A673 (cell line): ENCODE measurements at regions not wholly inside any gene's neighbourhood (a gene's known extent, or its start where the extent isn't known, plus 50 kb on each side); places are given as distances from the start of the nearest gene placed in this dataset.

ENCODE experiments used
- EZH2 ChIP-seq: fragments of 200-600 bp; sonication (generic); IDR thresholded peaks from 2 replicates; pipeline ENCODE4 v1.6.1; 2017; ENCODE audit warnings: borderline replicate concordance, low read depth, mild to moderate bottlenecking, mixed read lengths, antibody characterized with exemption, low read length; ENCODE audit not compliant: poor library complexity, severe bottlenecking
- TF ChIP-seq, protein P1 (sequence below): fragments of 300-800, 200-600 bp; sonication (generic); conservative IDR thresholded peaks from 2 replicates; pipeline ENCODE4 v1.5.1; 2017; ENCODE audit warnings: low read depth, mild to moderate bottlenecking, antibody characterized with exemption, low read length, moderate library complexity, mixed read lengths

DNA sequence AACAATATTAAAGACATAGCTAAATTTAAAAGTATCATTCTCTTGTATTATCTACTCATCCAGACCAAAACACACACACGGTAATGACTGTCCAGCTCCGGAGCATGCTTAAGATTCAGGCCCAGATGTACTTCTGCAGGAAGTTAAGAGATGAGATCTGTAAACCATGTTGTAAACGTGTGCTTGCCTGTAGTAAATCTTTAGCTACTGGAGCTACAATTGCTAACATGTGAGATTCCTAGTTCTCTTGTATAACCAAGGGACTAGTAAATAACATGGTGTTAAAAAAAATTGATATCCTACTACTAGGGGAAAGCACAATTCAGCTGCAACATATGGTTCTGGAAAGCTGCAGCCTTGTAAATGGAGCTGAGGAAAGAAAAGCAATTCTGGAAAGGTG, 651.7 kb upstream of the CCDC54 start:
- TF ChIP-seq, protein P1, sequence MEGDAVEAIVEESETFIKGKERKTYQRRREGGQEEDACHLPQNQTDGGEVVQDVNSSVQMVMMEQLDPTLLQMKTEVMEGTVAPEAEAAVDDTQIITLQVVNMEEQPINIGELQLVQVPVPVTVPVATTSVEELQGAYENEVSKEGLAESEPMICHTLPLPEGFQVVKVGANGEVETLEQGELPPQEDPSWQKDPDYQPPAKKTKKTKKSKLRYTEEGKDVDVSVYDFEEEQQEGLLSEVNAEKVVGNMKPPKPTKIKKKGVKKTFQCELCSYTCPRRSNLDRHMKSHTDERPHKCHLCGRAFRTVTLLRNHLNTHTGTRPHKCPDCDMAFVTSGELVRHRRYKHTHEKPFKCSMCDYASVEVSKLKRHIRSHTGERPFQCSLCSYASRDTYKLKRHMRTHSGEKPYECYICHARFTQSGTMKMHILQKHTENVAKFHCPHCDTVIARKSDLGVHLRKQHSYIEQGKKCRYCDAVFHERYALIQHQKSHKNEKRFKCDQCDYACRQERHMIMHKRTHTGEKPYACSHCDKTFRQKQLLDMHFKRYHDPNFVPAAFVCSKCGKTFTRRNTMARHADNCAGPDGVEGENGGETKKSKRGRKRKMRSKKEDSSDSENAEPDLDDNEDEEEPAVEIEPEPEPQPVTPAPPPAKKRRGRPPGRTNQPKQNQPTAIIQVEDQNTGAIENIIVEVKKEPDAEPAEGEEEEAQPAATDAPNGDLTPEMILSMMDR = no peak
- no peak for TF ChIP-seq EZH2
